OCI-LY3 (cell line): ENCODE measurements at regions not wholly inside any gene's neighbourhood (a gene's known extent, or its start where the extent isn't known, plus 50 kb on each side); places are given as distances from the start of the nearest gene placed in this dataset.

Experiments
- H2AFZ ChIP-seq: fragments of 200-600, 300-600 bp; shearing (Covaris generic); 2 replicates; pipeline ENCODE4 v1.6.0; 2014; ENCODE audit warnings: antibody characterized with exemption, low read depth, low read length
- H3K27ac ChIP-seq: fragments of 200-600, 300-600 bp; sonication (generic); 2 replicates; pipeline ENCODE4 v1.5.1; 2014; ENCODE audit warnings: mild to moderate bottlenecking, low read length, moderate library complexity, mixed read lengths
- H3K27me3 ChIP-seq: fragments of 200-600, 300-600 bp; sonication (generic); 2 replicates; pipeline ENCODE4 v1.6.1; 2014; ENCODE audit warnings: low read depth, low read length, mixed read lengths
- H3K36me3 ChIP-seq: fragments of 200-600, 300-600 bp; sonication (generic); replicated peaks from 2 replicates; pipeline ENCODE3; 2014; ENCODE audit warnings: low read depth, low read length, mixed read lengths
- H3K4me1 ChIP-seq: fragments of 300-600, 200-600 bp; sonication (generic); 2 replicates; pipeline ENCODE4 v1.6.1; 2014; ENCODE audit warnings: low read length, mixed read lengths
- H3K4me2 ChIP-seq: fragments of 200-600, 300-600 bp; sonication (generic); 2 replicates; pipeline ENCODE4 v1.6.1; 2014; ENCODE audit warnings: low read length, mixed read lengths
- H3K4me3 ChIP-seq: fragments of 300-600, 200-600 bp; sonication (generic); 2 replicates; pipeline ENCODE4 v1.5.1; 2014; ENCODE audit warnings: antibody characterized with exemption, mild to moderate bottlenecking, low read length, moderate library complexity
- H3K79me2 ChIP-seq: fragments of 300-600, 200-600 bp; shearing (Covaris generic); 2 replicates; pipeline ENCODE4 v1.6.1; 2014; ENCODE audit warnings: mild to moderate bottlenecking, low read length, mixed read lengths
- H3K9ac ChIP-seq: fragments of 300-600, 200-600 bp; shearing (Covaris generic); 2 replicates; pipeline ENCODE4 v1.6.0; 2014; ENCODE audit warnings: mild to moderate bottlenecking, low read length, moderate library complexity
- H3K9me3 ChIP-seq: fragments of 200-600, 300-600 bp; shearing (Covaris generic); 2 replicates; pipeline ENCODE4 v1.6.1; 2014; ENCODE audit warnings: low read length, mixed read lengths; ENCODE audit not compliant: insufficient read depth
- H4K20me1 ChIP-seq: fragments of 200-600, 300-600 bp; sonication (generic); 2 replicates; pipeline ENCODE4 v1.6.1; 2016; ENCODE audit warnings: low read length, mixed read lengths; ENCODE audit not compliant: insufficient read depth
- EZH2phosphoT487 ChIP-seq: fragments of 200-600 bp; shearing (Covaris generic); IDR thresholded peaks from 2 replicates; pipeline ENCODE4 v1.6.1; 2018; ENCODE audit warnings: antibody characterized with exemption, mixed run types, low read depth
- TF ChIP-seq, protein P1 (sequence below): fragments of 200-600, 300-600 bp; sonication (generic); IDR thresholded peaks from 2 replicates; pipeline ENCODE4 v1.5.1; 2014; ENCODE audit warnings: antibody characterized with exemption, low read length, low read depth

DNA sequence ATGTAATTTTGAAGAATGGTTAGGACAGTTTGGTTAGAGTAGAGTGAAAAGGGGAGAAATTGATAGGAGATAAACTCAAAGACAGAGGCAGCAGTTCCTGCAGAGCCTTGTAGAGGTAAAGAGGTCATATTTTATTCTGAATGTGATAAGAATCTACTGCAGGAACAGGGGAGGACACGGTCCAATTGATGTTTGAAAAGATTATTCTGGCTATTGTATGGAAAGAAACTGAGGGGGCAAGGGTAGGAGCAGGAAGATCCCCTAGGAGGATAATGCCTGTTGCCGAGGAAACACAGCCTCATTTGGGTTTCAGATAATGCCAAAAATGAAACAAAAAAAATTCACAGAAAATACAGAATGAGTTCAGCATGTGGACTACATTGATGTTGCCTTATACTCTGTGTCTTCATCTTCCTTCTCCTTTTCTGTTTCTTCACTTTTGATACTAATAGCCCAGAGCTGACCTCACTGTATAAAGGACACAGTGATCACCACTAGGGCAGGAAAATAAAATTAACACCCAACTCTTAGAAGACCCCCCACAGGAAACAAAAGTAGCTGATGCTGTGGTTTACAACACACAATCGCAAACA is 454.6 kb upstream of the UBE2E2 start:
- no peak overlapping the region for H2AFZ ChIP-seq
- no peaks in the 10 kb centered on the region for H3K36me3 ChIP-seq
- H3K9me3 ChIP-seq: no peaks in the 10 kb centered on the region
- H3K79me2 ChIP-seq: no peaks in the 10 kb centered on the region
- H4K20me1 ChIP-seq: no peaks in the 10 kb centered on the region
- no peaks in the 10 kb centered on the region for H3K4me1 ChIP-seq
- no peak overlapping the region for H3K4me3 ChIP-seq
- peaks cover 3% of the 10 kb centered on the region; the same call in 1 of the 2 replicates for H3K27me3 ChIP-seq
- no peak overlapping the region for H3K27ac ChIP-seq
- TF ChIP-seq, protein P1, sequence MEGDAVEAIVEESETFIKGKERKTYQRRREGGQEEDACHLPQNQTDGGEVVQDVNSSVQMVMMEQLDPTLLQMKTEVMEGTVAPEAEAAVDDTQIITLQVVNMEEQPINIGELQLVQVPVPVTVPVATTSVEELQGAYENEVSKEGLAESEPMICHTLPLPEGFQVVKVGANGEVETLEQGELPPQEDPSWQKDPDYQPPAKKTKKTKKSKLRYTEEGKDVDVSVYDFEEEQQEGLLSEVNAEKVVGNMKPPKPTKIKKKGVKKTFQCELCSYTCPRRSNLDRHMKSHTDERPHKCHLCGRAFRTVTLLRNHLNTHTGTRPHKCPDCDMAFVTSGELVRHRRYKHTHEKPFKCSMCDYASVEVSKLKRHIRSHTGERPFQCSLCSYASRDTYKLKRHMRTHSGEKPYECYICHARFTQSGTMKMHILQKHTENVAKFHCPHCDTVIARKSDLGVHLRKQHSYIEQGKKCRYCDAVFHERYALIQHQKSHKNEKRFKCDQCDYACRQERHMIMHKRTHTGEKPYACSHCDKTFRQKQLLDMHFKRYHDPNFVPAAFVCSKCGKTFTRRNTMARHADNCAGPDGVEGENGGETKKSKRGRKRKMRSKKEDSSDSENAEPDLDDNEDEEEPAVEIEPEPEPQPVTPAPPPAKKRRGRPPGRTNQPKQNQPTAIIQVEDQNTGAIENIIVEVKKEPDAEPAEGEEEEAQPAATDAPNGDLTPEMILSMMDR: no peak
- TF ChIP-seq EZH2phosphoT487: no peak
- no peak overlapping the region for H3K4me2 ChIP-seq
- no peak overlapping the region for H3K9ac ChIP-seq

DNA sequence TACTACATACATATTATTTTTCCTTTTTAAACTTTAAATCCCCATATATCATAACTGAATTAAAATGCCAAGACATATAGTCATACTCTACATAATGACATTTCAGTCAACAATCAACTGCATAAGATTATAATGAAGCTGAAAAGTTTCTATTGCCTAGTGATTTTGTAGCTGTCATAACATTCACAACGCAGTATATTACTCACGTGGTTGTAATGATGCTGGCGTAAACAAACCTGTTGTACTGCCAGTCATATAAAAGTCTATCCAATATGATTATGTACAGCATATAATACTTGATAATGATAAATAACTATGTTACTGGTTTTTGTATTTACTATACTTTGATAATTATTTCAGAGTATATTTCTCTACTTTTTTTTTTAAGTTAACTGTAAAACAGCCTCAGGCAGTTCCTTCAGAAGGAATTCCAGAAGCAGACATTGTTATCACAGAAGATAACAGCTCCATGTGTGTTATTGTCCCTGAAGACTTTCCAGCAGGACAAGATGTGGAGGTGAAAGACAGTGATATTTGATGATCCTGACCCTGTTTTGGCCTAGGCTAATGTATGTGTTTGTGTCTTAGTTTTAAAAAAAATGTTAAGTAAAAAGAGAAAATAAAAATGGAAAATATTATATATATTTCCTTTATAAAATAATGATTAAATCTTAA is 443.4 kb upstream of the UBE2E2 start:
- Histone ChIP-seq H3K4me2 (no peak overlapping the region), H2AFZ (no peak overlapping the region), H3K27me3 (no peaks in the 10 kb centered on the region), H3K4me3 (no peak overlapping the region), H3K27ac (no peak overlapping the region), H4K20me1 (no peaks in the 10 kb centered on the region), H3K79me2 (no peaks in the 10 kb centered on the region), H3K9me3 (no peaks in the 10 kb centered on the region), H3K4me1 (no peaks in the 10 kb centered on the region), H3K36me3 (no peaks in the 10 kb centered on the region), H3K9ac (no peak overlapping the region)
- TF ChIP-seq, protein P1: no peak
- TF ChIP-seq EZH2phosphoT487: no peak

DNA sequence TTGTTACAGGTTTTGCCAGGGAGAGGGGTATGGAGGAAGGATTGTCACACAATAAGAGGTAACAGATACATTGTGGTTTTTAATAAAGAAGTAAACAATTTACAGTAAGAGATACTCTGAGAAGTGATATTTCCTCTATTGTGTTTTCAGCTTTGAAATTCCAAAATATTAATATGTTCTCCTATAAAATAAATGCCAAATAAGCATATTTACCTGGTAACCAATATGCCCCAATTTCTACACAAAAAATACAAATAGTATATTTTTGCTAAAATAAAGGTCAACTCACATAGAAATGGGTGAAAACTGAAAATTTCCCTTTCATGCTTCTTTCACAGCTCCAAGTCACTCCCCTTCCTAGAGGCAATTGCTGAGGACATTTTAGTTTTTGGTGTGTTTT is 437.4 kb upstream of the UBE2E2 start:
- Histone ChIP-seq H3K79me2 (no peaks in the 10 kb centered on the region), H4K20me1 (no peaks in the 10 kb centered on the region), H3K36me3 (no peaks in the 10 kb centered on the region), H2AFZ (no peak overlapping the region), H3K9ac (no peak overlapping the region), H3K27ac (no peak overlapping the region), H3K4me3 (no peak overlapping the region), H3K4me2 (no peak overlapping the region), H3K4me1 (no peaks in the 10 kb centered on the region), H3K27me3 (no peaks in the 10 kb centered on the region), H3K9me3 (no peaks in the 10 kb centered on the region)
- TF ChIP-seq, protein P1: no peak
- no peak for TF ChIP-seq EZH2phosphoT487

DNA sequence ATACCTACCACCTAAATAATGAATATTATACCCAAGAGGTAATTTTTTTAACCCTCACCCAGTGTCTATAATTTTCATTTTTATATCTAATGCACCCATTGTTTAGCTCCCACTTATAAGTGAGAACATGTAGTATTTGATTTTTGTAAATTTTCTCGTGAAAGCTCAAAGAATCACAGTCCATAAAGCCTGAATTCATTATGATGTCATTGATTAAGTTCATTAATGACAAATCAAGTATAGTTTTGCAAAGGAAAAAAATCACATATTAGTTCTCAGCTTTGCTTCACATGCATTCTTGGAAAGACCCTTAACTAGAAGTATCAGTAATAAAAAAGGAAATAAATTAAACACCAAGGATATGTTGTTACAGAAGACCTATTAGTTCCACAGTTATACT is 425.3 kb upstream of the UBE2E2 start:
- H3K36me3 ChIP-seq: no peaks in the 10 kb centered on the region
- H3K79me2 ChIP-seq: no peaks in the 10 kb centered on the region
- no peak overlapping the region for H3K27ac ChIP-seq
- no peak overlapping the region for H3K4me2 ChIP-seq
- H4K20me1 ChIP-seq: no peaks in the 10 kb centered on the region
- H3K4me3 ChIP-seq: no peak overlapping the region
- H3K27me3 ChIP-seq: no peaks in the 10 kb centered on the region
- no peak overlapping the region for H3K9ac ChIP-seq
- H3K4me1 ChIP-seq: no peaks in the 10 kb centered on the region
- H2AFZ ChIP-seq: no peak overlapping the region
- TF ChIP-seq, protein P1: no peak
- TF ChIP-seq EZH2phosphoT487: no peak
- H3K9me3 ChIP-seq: no peaks in the 10 kb centered on the region
